ENCODE measurements at regions not wholly inside any gene's neighbourhood (a gene's known extent, or its start where the extent isn't known, plus 50 kb on each side); places are given as distances from the start of the nearest gene placed in this dataset.

DNA sequence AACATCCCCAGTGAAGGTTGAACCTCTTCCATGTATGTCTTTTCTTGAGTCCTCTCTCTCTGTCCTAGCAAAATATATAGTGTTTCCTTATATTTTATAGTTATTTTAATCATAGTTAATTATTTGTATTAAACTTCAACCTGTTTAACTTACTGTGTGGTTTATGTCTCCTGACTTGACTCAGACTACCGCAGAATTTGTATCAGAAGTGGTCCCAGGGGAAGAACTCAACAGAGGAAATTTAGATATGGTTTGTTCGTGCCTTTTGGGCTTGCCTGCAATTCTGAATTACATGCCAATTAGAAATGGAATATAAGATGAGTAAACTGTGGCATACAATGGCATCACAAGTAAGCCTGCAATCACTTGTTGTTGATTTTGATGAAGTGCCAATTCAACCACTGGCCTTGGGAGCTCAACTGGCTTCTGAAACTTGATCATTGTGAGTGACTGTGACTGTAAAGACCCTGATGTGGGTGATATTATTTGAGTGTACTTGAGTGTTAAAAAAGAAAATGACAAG is 1459.5 kb upstream of the PCDH20 start:
- RAD21 ChIA-PET (ENCODE audit: low non-redundant PET in 1 of 2, low total read pairs in 2 of 2, uncharacterized antibody in 2 of 2, unreplicated experiment in 2 of 2): no interaction called here
- TF ChIP-seq, protein P1, sequence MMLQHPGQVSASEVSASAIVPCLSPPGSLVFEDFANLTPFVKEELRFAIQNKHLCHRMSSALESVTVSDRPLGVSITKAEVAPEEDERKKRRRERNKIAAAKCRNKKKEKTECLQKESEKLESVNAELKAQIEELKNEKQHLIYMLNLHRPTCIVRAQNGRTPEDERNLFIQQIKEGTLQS (IDR thresholded peaks at IDR 0.05): no peak
- no peak for TF ChIP-seq FOSL1 (IDR thresholded peaks at IDR 0.05; ENCODE audit: low read depth)
- no peak for TF ChIP-seq CBX3 (IDR thresholded peaks at IDR 0.05; ENCODE audit: low read depth)
- no peak for TF ChIP-seq POLR2A (IDR thresholded peaks at IDR 0.05; ENCODE audit: borderline replicate concordance, extremely low read depth, insufficient read depth, insufficient read length)
- TF ChIP-seq ZFX (IDR thresholded peaks at IDR 0.05): no peak
- no peak for TF ChIP-seq ZNF274 (IDR thresholded peaks at IDR 0.05; ENCODE audit: low read depth, low read length)
- no peak for TF ChIP-seq TCF7L2 (IDR thresholded peaks at IDR 0.05; ENCODE audit: borderline replicate concordance, extremely low read depth, insufficient read depth, insufficient read length)
- H2AFZ ChIP-seq (ENCODE audit: low read depth, low read length, poor library complexity, severe bottlenecking): no peak overlapping the region
- no peaks in the 10 kb centered on the region for H3K27me3 ChIP-seq (ENCODE audit: insufficient read depth, low read length)
- no peaks in the 10 kb centered on the region for H3K36me3 ChIP-seq (ENCODE audit: control insufficient read depth in 1 of 2, insufficient read depth in 2 of 2, low read length in 2 of 2)
- H3K9ac ChIP-seq (ENCODE audit: low read length): no peak overlapping the region
- no peaks in the 10 kb centered on the region for H3K9me3 ChIP-seq (ENCODE audit: control insufficient read depth in 1 of 2, insufficient read depth in 1 of 2, low read depth in 1 of 2, low read length in 2 of 2)
- POLR2A ChIA-PET: no interaction called here
- H3K4me1 ChIP-seq (ENCODE audit: control insufficient read depth in 1 of 2, insufficient read depth in 2 of 2, low read length in 2 of 2): no peaks in the 10 kb centered on the region
- H4K20me1 ChIP-seq (ENCODE audit: insufficient read depth): no peaks in the 10 kb centered on the region
- no peaks in the 10 kb centered on the region for H3K9me2 ChIP-seq (ENCODE audit: insufficient read depth)
- H3K4me2 ChIP-seq (ENCODE audit: low read length): no peak overlapping the region
- no peak for DNase-seq (ENCODE audit: low read depth, low spot score)
- CTCF ChIA-PET: no interaction called here
- BruUV-seq (replicated peaks): no TSS peak
- intact Hi-C loops (cut with micrococcal nuclease): no loop called here
- H3K79me2 ChIP-seq (ENCODE audit: insufficient read depth, low read length): no peaks in the 10 kb centered on the region
- no peak for ATAC-seq
- no peak overlapping the region for H3K27ac ChIP-seq (ENCODE audit: low read depth, low read length)
- H3K4me3 ChIP-seq (replicated peaks in 1 of 2; ENCODE audit: low read depth in 1 of 2, low read length in 2 of 2): no peak overlapping the region

DNA sequence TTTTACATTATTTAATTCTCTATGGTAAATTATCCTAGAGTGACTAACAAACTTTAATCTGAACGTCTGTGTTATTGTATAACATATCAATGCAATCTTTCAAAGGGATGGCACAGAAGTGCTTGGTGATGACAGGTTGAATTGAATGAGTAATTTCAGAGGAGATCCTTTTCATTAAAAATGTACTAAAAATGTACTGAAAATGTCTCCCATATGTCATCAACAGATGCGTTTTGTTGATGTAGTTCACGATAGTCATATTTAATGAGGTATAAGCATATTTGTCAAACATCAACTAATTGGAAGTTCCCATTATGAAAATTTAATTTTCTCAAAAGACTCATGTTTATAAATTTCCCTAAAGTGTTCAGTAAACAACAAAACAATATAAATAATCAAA is 1434.7 kb upstream of the PCDH20 start:
- POLR2A ChIA-PET: no interaction called here
- Histone ChIP-seq H3K79me2 (ENCODE audit: insufficient read depth, low read length) (no peaks in the 10 kb centered on the region), H3K27ac (ENCODE audit: low read depth, low read length) (no peak overlapping the region), H3K4me3 (replicated peaks in 1 of 2; ENCODE audit: low read depth in 1 of 2, low read length in 2 of 2) (no peak overlapping the region), H3K9ac (ENCODE audit: low read length) (no peak overlapping the region), H3K4me2 (ENCODE audit: low read length) (no peak overlapping the region), H3K9me3 (ENCODE audit: control insufficient read depth in 1 of 2, insufficient read depth in 1 of 2, low read depth in 1 of 2, low read length in 2 of 2) (no peaks in the 10 kb centered on the region), H2AFZ (ENCODE audit: low read depth, low read length, poor library complexity, severe bottlenecking) (peak overlapping the region; percentile 21), H3K9me2 (ENCODE audit: insufficient read depth) (peaks cover 5% of the 10 kb centered on the region; the same call in 1 of the 2 replicates), H3K27me3 (ENCODE audit: insufficient read depth, low read length) (no peaks in the 10 kb centered on the region), H4K20me1 (ENCODE audit: insufficient read depth) (no peaks in the 10 kb centered on the region), H3K36me3 (ENCODE audit: control insufficient read depth in 1 of 2, insufficient read depth in 2 of 2, low read length in 2 of 2) (no peaks in the 10 kb centered on the region), H3K4me1 (ENCODE audit: control insufficient read depth in 1 of 2, insufficient read depth in 2 of 2, low read length in 2 of 2) (peaks cover 0 to 7% of the 10 kb centered on the region in 2 experiments; a peak in 2 of 4 replicates)
- no peak for TF ChIP-seq CEBPB (IDR thresholded peaks at IDR 0.05; ENCODE audit: low read depth)
- no peak for TF ChIP-seq TCF7L2 (IDR thresholded peaks at IDR 0.05; ENCODE audit: borderline replicate concordance, extremely low read depth, insufficient read depth, insufficient read length)
- no peak for TF ChIP-seq ZBTB33 (IDR thresholded peaks at IDR 0.05; ENCODE audit: extremely low read depth, insufficient replicate concordance, low read length)
- TF ChIP-seq SIN3A (IDR thresholded peaks at IDR 0.05; ENCODE audit: low read depth): no peak
- no peak for TF ChIP-seq EZH2phosphoT487 (IDR thresholded peaks at IDR 0.05; ENCODE audit: borderline replicate concordance)
- TF ChIP-seq, protein P1 (IDR thresholded peaks at IDR 0.05): no peak
- TF ChIP-seq POLR2A (IDR thresholded peaks at IDR 0.05; ENCODE audit: borderline replicate concordance, extremely low read depth, insufficient read depth, insufficient read length): no peak
- TF ChIP-seq FOSL1 (IDR thresholded peaks at IDR 0.05; ENCODE audit: low read depth): no peak
- no peak for TF ChIP-seq CBX3 (IDR thresholded peaks at IDR 0.05; ENCODE audit: low read depth)
- no peak for TF ChIP-seq ZNF274 (IDR thresholded peaks at IDR 0.05; ENCODE audit: low read depth, low read length)
- no peak for TF ChIP-seq POLR2AphosphoS5 (IDR thresholded peaks at IDR 0.05; ENCODE audit: low read depth, low read length)
- no peak for ATAC-seq
- RAD21 ChIA-PET (ENCODE audit: low non-redundant PET in 1 of 2, low total read pairs in 2 of 2, uncharacterized antibody in 2 of 2, unreplicated experiment in 2 of 2): no interaction called here
- intact Hi-C loops (cut with micrococcal nuclease): no loop called here
- DNase-seq (ENCODE audit: low read depth, low spot score): no peak
- CTCF ChIA-PET: no interaction called here
- no TSS peak for BruUV-seq (replicated peaks)

All from HCT116 (cell line).